Right cardiac atrium (tissue), 5 donors: ENCODE measurements at regions not wholly inside any gene's neighbourhood (a gene's known extent, or its start where the extent isn't known, plus 50 kb on each side); places are given as distances from the start of the nearest gene placed in this dataset.

ENCODE experiments used
- ATAC-seq, 2 donors: fragments of 200-7000 bp; cut with Tn5 transposase; one replicate each; pipeline versions ENCODE4 v1.8.0 to v1.9.1; 2020; ENCODE audit warnings: moderate library complexity in 2 of 2, mild to moderate bottlenecking in 1 of 2
- DNase-seq, 3 donors: peaks; one replicate each; pipeline ENCODE4 v3.0.0-alpha.2; 2020
- H3K27ac ChIP-seq: one replicate; pipeline ENCODE4 v1.5.1; 2013; ENCODE audit warnings: mild to moderate bottlenecking, low read length, control low read depth, moderate library complexity
- H3K27me3 ChIP-seq: one replicate; pipeline ENCODE4 v1.6.1; 2013; ENCODE audit not compliant: control insufficient read depth, insufficient read depth
- H3K4me1 ChIP-seq: one replicate; pipeline ENCODE4 v1.6.1; 2013; ENCODE audit warnings: low read length; ENCODE audit not compliant: control insufficient read depth, insufficient read depth
- H3K4me3 ChIP-seq: one replicate; pipeline ENCODE4 v1.5.1; 2013; ENCODE audit warnings: low read length, control low read depth
- H3K9me3 ChIP-seq: one replicate; pipeline ENCODE4 v1.6.1; 2013; ENCODE audit warnings: low read length; ENCODE audit not compliant: control insufficient read depth
- WGBS: extraction: QIAGEN DNeasy Blood & Tissue Kit; methylation state at CpG from one replicate; pipeline ENCODE4 v1.1.7; 2013; 5-methylcytosine and 5-hydroxymethylcytosine counted together
- intact Hi-C, 4 donors: fragments of 100-400 bp; cut with DNase I; formaldehyde crosslinking; loops; one replicate each; pipeline versions ENCODE4 v1.11.0 to v1.14.0; 2022 to 2023
- donor health status: healthy with polysubstance abuse.
- donor health status: DM: no; HTN: yes; CAD: no.
- donor health status: DM: no; HTN: no; CAD: no.
- donor health status: DM: no; HTN: yes; CAD: no; lungs with severe emphysema.
- donor health status: DM: yes; HTN: yes; CAD: no.

GRCh38 chr1:91172541-91172940 lies 150.7 kb upstream of the ZNF644 start:
- Histone ChIP-seq H3K4me3 (no peak overlapping the region), H3K4me1 (peaks cover 3% of the 10 kb centered on the region), H3K27ac (no peak overlapping the region), H3K9me3 (no peaks in the 10 kb centered on the region), H3K27me3 (no peaks in the 10 kb centered on the region)
- WGBS = 45% methylated on average over 2 of the region's 2 CpGs
- intact Hi-C loops = no loop called here
- ATAC-seq (no peak), DNase-seq (no peak)

GRCh38 chr1:91171898-91172297 lies 150.1 kb upstream of the ZNF644 start:
- WGBS = 49% methylated on average over 7 of the region's 7 CpGs
- ATAC-seq (no peak), DNase-seq (no peak)
- Histone ChIP-seq H3K4me1 (peaks cover 3% of the 10 kb centered on the region), H3K27me3 (no peaks in the 10 kb centered on the region), H3K27ac (no peak overlapping the region), H3K9me3 (no peaks in the 10 kb centered on the region), H3K4me3 (no peak overlapping the region)
- intact Hi-C loops = no loop called here

- intact Hi-C loops = no loop called here
- no peaks in the 10 kb centered on the region for H3K27me3 ChIP-seq
- ATAC-seq (no peak), DNase-seq (no peak)
- WGBS = 80% methylated on average over 4 of the region's 4 CpGs
- no peak overlapping the region for H3K27ac ChIP-seq
- H3K4me1 ChIP-seq = peaks cover 3% of the 10 kb centered on the region
- no peak overlapping the region for H3K4me3 ChIP-seq
- no peaks in the 10 kb centered on the region for H3K9me3 ChIP-seq
Observed at GRCh38 chr1:91170571-91170970, 148.7 kb upstream of the ZNF644 start.

GRCh38 chr1:91166106-91166712 lies 144.4 kb upstream of the ZNF644 start:
- DNase-seq = peak; percentile 40 to 84 (median 74)
- intact Hi-C loops = loop anchor here in 2 of 4 donors (10.0 kb wide), 2 partner anchors 441 to 1051 kb away; no protein-coding TSS in a partner anchor
- Histone ChIP-seq H3K27me3 (no peaks in the 10 kb centered on the region), H3K9me3 (no peaks in the 10 kb centered on the region), H3K4me3 (no peak overlapping the region), H3K27ac (no peak overlapping the region), H3K4me1 (no peaks in the 10 kb centered on the region)
- ATAC-seq = peak; percentile 67 to 72
- whole genome bisulfite sequencing = 16% methylated on average over 6 of the region's 6 CpGs

GRCh38 chr1:91165033-91165654 lies 143.3 kb upstream of the ZNF644 start:
- Histone ChIP-seq H3K27me3 (no peaks in the 10 kb centered on the region), H3K27ac (no peak overlapping the region), H3K4me1 (no peaks in the 10 kb centered on the region), H3K4me3 (no peak overlapping the region), H3K9me3 (no peaks in the 10 kb centered on the region)
- intact Hi-C loops = loop anchor here in 2 of 4 donors (10.0 kb wide), 2 partner anchors 440 to 1050 kb away; no protein-coding TSS in a partner anchor
- ATAC-seq = peak; percentile 89 to 93
- peak; percentile 66 to 88 (median 87) for DNase-seq
- WGBS = 48% methylated on average over 14 of the region's 14 CpGs

DNA sequence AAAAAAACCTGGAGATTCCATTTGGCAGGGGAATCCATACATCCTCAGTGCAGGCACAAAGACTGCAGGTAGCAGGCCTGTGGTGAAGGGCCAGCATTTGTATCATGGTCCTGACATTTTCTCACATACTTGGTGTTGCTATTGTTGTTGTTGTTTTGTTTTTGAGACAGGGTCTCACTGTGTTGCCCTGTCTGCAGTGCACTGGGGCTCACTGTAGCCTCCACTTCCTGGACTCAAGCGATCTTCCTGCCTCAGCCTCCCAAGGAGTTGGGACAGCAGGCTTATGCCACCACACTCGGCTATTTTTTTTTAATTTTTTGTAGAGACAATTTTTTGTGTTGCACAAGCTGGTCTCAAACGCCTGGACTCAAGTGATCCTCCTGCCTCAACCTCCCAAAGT lies 140.8 kb upstream of the ZNF644 start:
- Histone ChIP-seq H3K27me3 (no peaks in the 10 kb centered on the region), H3K4me1 (no peaks in the 10 kb centered on the region), H3K4me3 (no peak overlapping the region), H3K9me3 (no peaks in the 10 kb centered on the region), H3K27ac (no peak overlapping the region)
- intact Hi-C loops = loop anchor here in 2 of 4 donors (10.0 kb wide), 2 partner anchors 438 to 1048 kb away; no protein-coding TSS in a partner anchor
- ATAC-seq (no peak), DNase-seq (no peak)
- WGBS = 93% methylated on average over 3 of the region's 3 CpGs

- Histone ChIP-seq H3K4me3 (no peak overlapping the region), H3K9me3 (no peaks in the 10 kb centered on the region), H3K4me1 (no peaks in the 10 kb centered on the region), H3K27ac (no peak overlapping the region), H3K27me3 (no peaks in the 10 kb centered on the region)
- no peak for ATAC-seq
- intact Hi-C loops = loop anchor here in 2 of 4 donors (10.0 kb wide), 2 partner anchors 437 to 1047 kb away; no protein-coding TSS in a partner anchor
- no peak for DNase-seq
- WGBS = 56% methylated on average over 4 of the region's 4 CpGs
Observed at GRCh38 chr1:91161749-91162148, 139.9 kb upstream of the ZNF644 start.

DNA sequence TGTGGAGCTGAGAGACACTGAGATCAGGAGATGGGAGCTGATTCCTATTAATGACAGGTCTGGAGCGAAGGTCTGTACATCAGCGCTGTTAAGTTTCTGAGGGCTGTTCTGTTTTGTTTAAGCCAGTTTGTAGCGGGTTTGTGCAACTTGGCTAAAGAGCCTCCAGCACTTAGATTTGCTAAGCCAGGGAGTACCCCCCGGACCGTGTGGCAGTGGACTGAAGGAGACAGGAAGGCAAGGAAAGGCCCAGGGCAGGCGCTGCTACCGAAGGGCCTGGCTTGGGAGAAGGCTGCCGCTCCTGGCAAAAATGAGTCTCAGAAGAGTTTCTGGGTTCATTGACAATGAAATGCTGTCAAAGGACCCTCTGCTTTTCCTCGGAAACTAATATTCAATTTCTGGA lies 139.3 kb upstream of the ZNF644 start:
- intact Hi-C loops = loop anchor here in 2 of 4 donors (10.0 kb wide), 2 partner anchors 436 to 1046 kb away; no protein-coding TSS in a partner anchor
- DNase-seq (no peak), ATAC-seq (no peak)
- H3K9me3 ChIP-seq = no peaks in the 10 kb centered on the region
- WGBS = 81% methylated on average over 9 of the region's 9 CpGs
- no peaks in the 10 kb centered on the region for H3K4me1 ChIP-seq
- no peaks in the 10 kb centered on the region for H3K27me3 ChIP-seq
- no peak overlapping the region for H3K27ac ChIP-seq
- no peak overlapping the region for H3K4me3 ChIP-seq

- intact Hi-C loops = loop anchor here in 2 of 4 donors (10.0 kb wide), 2 partner anchors 436 to 1046 kb away; no protein-coding TSS in a partner anchor
- no peaks in the 10 kb centered on the region for H3K4me1 ChIP-seq
- H3K9me3 ChIP-seq = no peaks in the 10 kb centered on the region
- DNase-seq (no peak), ATAC-seq (no peak)
- no peaks in the 10 kb centered on the region for H3K27me3 ChIP-seq
- WGBS = 92% methylated on average over 14 of the region's 14 CpGs
- H3K27ac ChIP-seq = no peak overlapping the region
- no peak overlapping the region for H3K4me3 ChIP-seq
Observed at GRCh38 chr1:91160363-91161075, 138.7 kb upstream of the ZNF644 start.

GRCh38 chr1:91153341-91153740 lies 131.5 kb upstream of the ZNF644 start:
- Histone ChIP-seq H3K27me3 (no peaks in the 10 kb centered on the region), H3K4me3 (no peak overlapping the region), H3K9me3 (no peaks in the 10 kb centered on the region), H3K27ac (no peak overlapping the region), H3K4me1 (no peaks in the 10 kb centered on the region)
- WGBS = 90% methylated on average over 1 of the region's 1 CpG
- ATAC-seq (no peak), DNase-seq (no peak)
- intact Hi-C loops = no loop called here

- intact Hi-C loops = no loop called here
- 83% methylated on average over 5 of the region's 5 CpGs for WGBS
Observed at GRCh38 chr1:91152331-91152730, 130.5 kb upstream of the ZNF644 start.

More at GRCh38 chr1:91152331-91152730, 130.5 kb upstream of the ZNF644 start:
- DNase-seq (no peak), ATAC-seq (no peak)
- Histone ChIP-seq H3K4me1 (no peaks in the 10 kb centered on the region), H3K27ac (no peak overlapping the region), H3K27me3 (no peaks in the 10 kb centered on the region), H3K9me3 (no peaks in the 10 kb centered on the region), H3K4me3 (no peak overlapping the region)
